Endothelial cell of umbilical vein (primary cell): ENCODE measurements at regions not wholly inside any gene's neighbourhood (a gene's known extent, or its start where the extent isn't known, plus 50 kb on each side); places are given as distances from the start of the nearest gene placed in this dataset.

Experiments used
- BruUV-seq: library from RNA; stranded (reverse); fragments of 400-500 nt; replicated peaks from 2 replicates; lab custom pipeline; 2021; lab: Mats Ljungman, UMichigan
- CTCF ChIA-PET: fragments of 300-600, 350-600 bp; sonication (Branson Sonifier 250); formaldehyde crosslinking; loops from one replicate; lab custom pipeline; 2021; ENCODE audit warnings: antibody characterized with exemption, inconsistent platforms; lab: Charles Lee
- POLR2A ChIA-PET: fragments of 300-600, 350-600 bp; sonication (Branson Sonifier 250); formaldehyde crosslinking; loops from one replicate; lab custom pipeline; 2021; ENCODE audit warnings: antibody characterized with exemption, inconsistent platforms; lab: Charles Lee
- DNase-seq: peaks from one replicate; pipeline ENCODE4 v3.0.0-alpha.2; 2011; ENCODE audit warnings: low read depth, low spot score
- FAIRE-seq: peaks from 2 replicates; lab custom pipeline; 2011; peaks lifted over from hg19 to GRCh38; lab: Jason Lieb, UNC
- H2AFZ ChIP-seq: 2 replicates; pipeline ENCODE4 v1.6.0; 2012; ENCODE audit warnings: low read depth, low read length, control low read depth, inconsistent platforms
- H3K27ac ChIP-seq: 2 replicates; pipeline ENCODE4 v1.5.1; 2011; ENCODE audit warnings: low read depth, mild to moderate bottlenecking, control low read depth, low read length, moderate library complexity; ENCODE audit not compliant: insufficient read depth
- H3K27me3 ChIP-seq, 2 experiments: 2 replicates each; pipeline versions ENCODE4 v1.6.0 to v1.6.1; 2011; ENCODE audit warnings: low read length in 2 of 2, mixed read lengths in 1 of 2; ENCODE audit not compliant: control insufficient read depth in 2 of 2, insufficient read depth in 2 of 2
- H3K36me3 ChIP-seq, 2 experiments: 2 replicates in 1 of 2; 3 replicates in 1 of 2; pipeline ENCODE4 v1.5.1; 2011; ENCODE audit warnings: low read length in 2 of 2, mild to moderate bottlenecking in 1 of 2, moderate library complexity in 1 of 2; ENCODE audit not compliant: control insufficient read depth in 2 of 2, insufficient read depth in 2 of 2; ENCODE audit errors: extremely low read depth in 1 of 2
- H3K4me1 ChIP-seq: 3 replicates; pipeline ENCODE4 v1.5.1; 2011; ENCODE audit warnings: mild to moderate bottlenecking, low read length; ENCODE audit not compliant: control insufficient read depth, insufficient read depth; ENCODE audit errors: extremely low read depth
- H3K4me2 ChIP-seq: 2 replicates; pipeline ENCODE4 v1.6.1; 2011; ENCODE audit warnings: low read length, control low read depth, mixed read lengths; ENCODE audit not compliant: insufficient read depth
- H3K4me3 ChIP-seq, 3 experiments: fragments of 200-600 bp in 1 of 3; sonication (generic), shearing (Covaris generic) in 1 of 3; replicated peaks in 1 of 3; 2 replicates each; pipeline ENCODE4 v1.5.1; 2011 to 2016; ENCODE audit warnings: control low read depth in 3 of 3, low read length in 3 of 3, mild to moderate bottlenecking in 2 of 3, inconsistent platforms in 1 of 3, low read depth in 1 of 3, moderate library complexity in 1 of 3; ENCODE audit not compliant: insufficient read depth in 1 of 3
- H3K79me2 ChIP-seq: 2 replicates; pipeline ENCODE4 v1.6.0; 2012; ENCODE audit warnings: low read length, inconsistent platforms; ENCODE audit not compliant: control insufficient read depth, insufficient read depth
- H3K9ac ChIP-seq: replicated peaks from 2 replicates; pipeline ENCODE3; 2011; ENCODE audit warnings: low read length, control low read depth; ENCODE audit not compliant: insufficient read depth; ENCODE audit errors: extremely low read depth
- H3K9me1 ChIP-seq: replicated peaks from 3 replicates; pipeline ENCODE4 v1.6.0; 2011; ENCODE audit warnings: mild to moderate bottlenecking, low read length; ENCODE audit not compliant: control insufficient read depth, insufficient read depth; ENCODE audit errors: extremely low read depth
- H3K9me3 ChIP-seq: replicated peaks from 2 replicates; pipeline ENCODE4 v1.5.1; 2012; ENCODE audit warnings: low read length, inconsistent platforms; ENCODE audit not compliant: control insufficient read depth, insufficient read depth
- H4K20me1 ChIP-seq: replicated peaks from 2 replicates; pipeline ENCODE3; 2011; ENCODE audit warnings: mild to moderate bottlenecking, low read length; ENCODE audit not compliant: control insufficient read depth, insufficient read depth; ENCODE audit errors: extremely low read depth
- EZH2 ChIP-seq: IDR thresholded peaks from 2 replicates; pipeline ENCODE4 v1.6.1; 2012; ENCODE audit warnings: borderline replicate concordance, low read depth, mild to moderate bottlenecking, moderate library complexity, low read length, inconsistent platforms; ENCODE audit not compliant: severe bottlenecking
- FOS ChIP-seq: IDR thresholded peaks from 2 replicates; pipeline ENCODE4 v1.6.1; 2011; ENCODE audit warnings: mild to moderate bottlenecking, low read length, moderate library complexity, borderline replicate concordance; ENCODE audit not compliant: insufficient read depth
- GATA2 ChIP-seq: IDR thresholded peaks from 2 replicates; pipeline ENCODE4 v1.7.0; 2011; ENCODE audit warnings: low read depth, mild to moderate bottlenecking, moderate library complexity, mixed read lengths, low read length; ENCODE audit not compliant: insufficient read length, insufficient read depth
- JUN ChIP-seq: IDR thresholded peaks from 2 replicates; pipeline ENCODE4 v1.6.1; 2011; ENCODE audit warnings: borderline replicate concordance, low read depth; ENCODE audit not compliant: insufficient read length, insufficient read depth
- MAX ChIP-seq: IDR thresholded peaks from 2 replicates; pipeline ENCODE4 v1.6.1; 2011; ENCODE audit not compliant: insufficient read depth, insufficient read length
- MYC ChIP-seq: IDR thresholded peaks from one replicate; pipeline ENCODE4 v1.6.1; 2011; ENCODE audit warnings: mild to moderate bottlenecking, low read depth, low read length
- POLR2A ChIP-seq: IDR thresholded peaks from 2 replicates; pipeline ENCODE4 v1.6.1; 2012; ENCODE audit warnings: low read depth, mild to moderate bottlenecking, control low read depth, low read length
- POLR2AphosphoS5 ChIP-seq: IDR thresholded peaks from 2 replicates; pipeline ENCODE4 v1.6.1; 2012; ENCODE audit warnings: low read depth, mild to moderate bottlenecking, control low read depth, low read length, moderate library complexity; ENCODE audit not compliant: insufficient read depth
- dilution Hi-C: fragments of 300-500 bp; cut with MboI; formaldehyde crosslinking; loops from one replicate; pipeline ENCODE4 v1.15.0; 2019; ENCODE audit warnings: low sequenced_read_pairs; ENCODE audit not compliant: extremely low pct_ligation_motif_present
- intact Hi-C: fragments of 100-400 bp; cut with micrococcal nuclease; formaldehyde crosslinking; loops from one replicate; pipeline ENCODE4 v1.10.0; 2022
- TF ChIP-seq, protein P1 (sequence below), 2 donors: IDR thresholded peaks; 1 replicate in 1 of 2; 2 replicates in 1 of 2; pipeline ENCODE4 v1.5.1; 2011; ENCODE audit warnings: low read length in 2 of 2, mild to moderate bottlenecking in 2 of 2, moderate library complexity in 2 of 2, control low read depth in 1 of 2, inconsistent platforms in 1 of 2, low read depth in 1 of 2; ENCODE audit not compliant: insufficient read depth in 1 of 2; ENCODE audit errors: extremely low read depth in 1 of 2

GRCh38 chr16:26295625-26296304, 604.0 kb downstream of the HS3ST4 start:
- no peak overlapping the region for H3K9ac ChIP-seq
- intact Hi-C loops = no loop called here
- no peak overlapping the region for H2AFZ ChIP-seq
- TF ChIP-seq JUN = no peak
- no peak for TF ChIP-seq MYC
- H3K9me1 ChIP-seq = no peaks in the 10 kb centered on the region
- peaks cover 2% of the 10 kb centered on the region for H3K9me3 ChIP-seq
- H3K79me2 ChIP-seq = no peaks in the 10 kb centered on the region
- H3K4me1 ChIP-seq = no peaks in the 10 kb centered on the region
- dilution Hi-C loops = no loop called here
- no peaks in the 10 kb centered on the region for H4K20me1 ChIP-seq
- no peak overlapping the region for H3K27ac ChIP-seq
- no peaks in the 10 kb centered on the region for H3K27me3 ChIP-seq
- H3K4me3 ChIP-seq = no peak overlapping the region
- DNase-seq (no peak), FAIRE-seq (no peak)
- no peak overlapping the region for H3K4me2 ChIP-seq
- H3K36me3 ChIP-seq = no peaks in the 10 kb centered on the region
- ChIA-PET POLR2A (no interaction called here), CTCF (no interaction called here)
- no TSS peak for BruUV-seq

DNA sequence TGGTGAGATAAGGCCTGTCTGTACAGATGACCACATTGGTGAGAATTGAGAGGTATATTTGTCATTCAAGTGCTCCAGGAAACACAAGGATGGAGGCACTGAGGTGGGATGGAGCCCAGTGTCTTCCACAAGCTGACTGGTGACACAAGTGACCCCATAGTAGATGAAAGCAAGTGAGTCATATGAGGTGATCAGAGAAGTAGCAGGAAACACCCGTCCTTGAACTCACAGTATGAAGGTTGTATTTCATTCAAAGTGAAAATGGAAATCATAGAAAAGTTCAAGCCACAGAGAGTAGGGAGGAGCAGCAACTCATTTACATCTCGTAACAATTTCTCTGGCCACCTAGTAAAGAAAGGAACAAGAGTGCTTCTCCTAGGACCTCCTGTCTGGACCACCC, 609.8 kb downstream of the HS3ST4 start:
- Histone ChIP-seq H3K4me2 (no peak overlapping the region), H3K36me3 (no peaks in the 10 kb centered on the region), H2AFZ (no peak overlapping the region), H3K9ac (no peak overlapping the region), H3K4me1 (no peaks in the 10 kb centered on the region), H3K9me1 (no peaks in the 10 kb centered on the region), H3K4me3 (no peak overlapping the region), H3K9me3 (peaks cover 2% of the 10 kb centered on the region), H4K20me1 (no peaks in the 10 kb centered on the region), H3K27me3 (no peaks in the 10 kb centered on the region), H3K79me2 (no peaks in the 10 kb centered on the region), H3K27ac (no peak overlapping the region)
- no peak for DNase-seq
- dilution Hi-C loops = no loop called here
- TF ChIP-seq POLR2AphosphoS5 = no peak
- TF ChIP-seq GATA2 = no peak
- TF ChIP-seq, protein P1, sequence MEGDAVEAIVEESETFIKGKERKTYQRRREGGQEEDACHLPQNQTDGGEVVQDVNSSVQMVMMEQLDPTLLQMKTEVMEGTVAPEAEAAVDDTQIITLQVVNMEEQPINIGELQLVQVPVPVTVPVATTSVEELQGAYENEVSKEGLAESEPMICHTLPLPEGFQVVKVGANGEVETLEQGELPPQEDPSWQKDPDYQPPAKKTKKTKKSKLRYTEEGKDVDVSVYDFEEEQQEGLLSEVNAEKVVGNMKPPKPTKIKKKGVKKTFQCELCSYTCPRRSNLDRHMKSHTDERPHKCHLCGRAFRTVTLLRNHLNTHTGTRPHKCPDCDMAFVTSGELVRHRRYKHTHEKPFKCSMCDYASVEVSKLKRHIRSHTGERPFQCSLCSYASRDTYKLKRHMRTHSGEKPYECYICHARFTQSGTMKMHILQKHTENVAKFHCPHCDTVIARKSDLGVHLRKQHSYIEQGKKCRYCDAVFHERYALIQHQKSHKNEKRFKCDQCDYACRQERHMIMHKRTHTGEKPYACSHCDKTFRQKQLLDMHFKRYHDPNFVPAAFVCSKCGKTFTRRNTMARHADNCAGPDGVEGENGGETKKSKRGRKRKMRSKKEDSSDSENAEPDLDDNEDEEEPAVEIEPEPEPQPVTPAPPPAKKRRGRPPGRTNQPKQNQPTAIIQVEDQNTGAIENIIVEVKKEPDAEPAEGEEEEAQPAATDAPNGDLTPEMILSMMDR (IDR thresholded peaks at IDR 0.05; ENCODE audit: extremely low read depth in 1 of 2, insufficient read depth in 1 of 2, low read depth in 1 of 2, low read length in 2 of 2) = no peak
- TF ChIP-seq EZH2 = no peak
- TF ChIP-seq FOS = no peak
- TF ChIP-seq JUN = no peak
- no peak for TF ChIP-seq POLR2A
- TF ChIP-seq MAX = no peak
- TF ChIP-seq MYC = no peak
- FAIRE-seq = no peak
- intact Hi-C loops = no loop called here
- ChIA-PET CTCF (no interaction called here), POLR2A (no interaction called here)
- no TSS peak for BruUV-seq
